GM21390 (cell line): ENCODE measurements at regions not wholly inside any gene's neighbourhood (a gene's known extent, or its start where the extent isn't known, plus 50 kb on each side); places are given as distances from the start of the nearest gene placed in this dataset.
"Not testable (repeated sequence)": the region's sequence is repeated elsewhere in the genome, so short reads cannot be mapped to it uniquely, and the experiment has no call there.

Experiments used
- ATAC-seq: cut with Tn5 transposase; IDR thresholded peaks from one replicate; pipeline ENCODE4 v1.9.1; 2021; ENCODE audit not compliant: unreplicated experiment

- ATAC-seq: no peak
These were observed 78.8 kb downstream of the IGLL1 start for GRCh38 chr22:23501261-23501619.

- ATAC-seq: no peak
These were observed 79.4 kb downstream of the IGLL1 start for GRCh38 chr22:23500508-23501260.

GRCh38 chr22:23499845-23500500 lies 80.1 kb downstream of the IGLL1 start:
- ATAC-seq: no peak

GRCh38 chr22:23498811-23499798 lies 81.0 kb downstream of the IGLL1 start:
- no peak for ATAC-seq

GRCh38 chr22:23497889-23498288 lies 82.2 kb downstream of the IGLL1 start:
- ATAC-seq: not testable (repeated sequence)

GRCh38 chr22:23497016-23497885 lies 82.8 kb downstream of the IGLL1 start:
- no peak for ATAC-seq

GRCh38 chr22:23496445-23496833 lies 83.7 kb downstream of the IGLL1 start:
- ATAC-seq: no peak

- no peak for ATAC-seq
These were observed 84.3 kb downstream of the IGLL1 start for GRCh38 chr22:23495614-23496444.

- no peak for ATAC-seq
These were observed 85.2 kb downstream of the IGLL1 start for GRCh38 chr22:23494930-23495266.

- ATAC-seq: no peak
These were observed 94.6 kb downstream of the IGLL1 start for GRCh38 chr22:23485490-23485889.

GRCh38 chr22:23484651-23485050 lies 95.4 kb downstream of the IGLL1 start:
- no peak for ATAC-seq

- no peak for ATAC-seq
These were observed 98.7 kb downstream of the IGLL1 start for GRCh38 chr22:23481369-23481768.

GRCh38 chr22:23478175-23478574 lies 101.9 kb downstream of the IGLL1 start:
- no peak for ATAC-seq

GRCh38 chr22:23474531-23474930 lies 105.6 kb downstream of the IGLL1 start:
- not testable (repeated sequence) for ATAC-seq

- ATAC-seq: no peak
These were observed 106.2 kb downstream of the IGLL1 start for GRCh38 chr22:23473901-23474300.

- not testable (repeated sequence) for ATAC-seq
These were observed 107.7 kb downstream of the IGLL1 start for GRCh38 chr22:23472376-23472775.

- ATAC-seq: no peak
These were observed 108.4 kb downstream of the IGLL1 start for GRCh38 chr22:23471698-23472097.

- no peak for ATAC-seq
These were observed 109.2 kb downstream of the IGLL1 start for GRCh38 chr22:23470811-23471389.

GRCh38 chr22:23467721-23468294 lies 112.3 kb downstream of the IGLL1 start:
- ATAC-seq: no peak
